ENCODE measurements at regions not wholly inside any gene's neighbourhood (a gene's known extent, or its start where the extent isn't known, plus 50 kb on each side); places are given as distances from the start of the nearest gene placed in this dataset.

DNA sequence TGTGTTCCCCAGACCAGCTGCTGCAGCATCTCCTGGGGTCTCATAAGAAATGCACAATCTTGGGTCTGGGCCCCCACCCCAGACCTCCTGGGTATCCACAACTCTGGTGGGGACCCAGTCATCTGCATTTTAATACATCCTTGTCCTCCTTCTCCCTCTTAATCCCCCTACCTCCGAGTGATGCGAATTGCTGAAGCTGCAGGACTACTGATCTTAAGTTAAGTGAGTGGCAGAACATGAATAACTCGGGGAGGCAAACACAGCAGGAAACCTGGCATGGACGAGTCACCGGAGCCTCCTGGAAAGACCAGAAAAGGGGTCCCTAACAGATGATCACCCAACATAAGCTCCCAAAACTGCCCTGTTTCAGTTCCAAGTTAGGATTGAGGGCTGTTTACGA, 283.2 kb upstream of the MGAT5 start:
- Histone ChIP-seq H3K27ac (no peak overlapping the region), H3K4me1 (peaks cover 3% of the 10 kb centered on the region), H3K36me3 (ENCODE audit: low read depth, missing control alignments) (no peaks in the 10 kb centered on the region), H3K9me3 (no peaks in the 10 kb centered on the region), H3K27me3 (no peaks in the 10 kb centered on the region), H3K4me3 (no peak overlapping the region)
- DNase-seq: no peak
- no peak for TF ChIP-seq CTCF (IDR thresholded peaks at IDR 0.05)
- TF ChIP-seq POLR2A (IDR thresholded peaks at IDR 0.05): no peak
- intact Hi-C loops (cut with DNase I; ENCODE audit: low total_unique reads): no loop called here
- WGBS, 2 donors: 85 to 90% methylated on average over 6 of the region's 6 CpGs

DNA sequence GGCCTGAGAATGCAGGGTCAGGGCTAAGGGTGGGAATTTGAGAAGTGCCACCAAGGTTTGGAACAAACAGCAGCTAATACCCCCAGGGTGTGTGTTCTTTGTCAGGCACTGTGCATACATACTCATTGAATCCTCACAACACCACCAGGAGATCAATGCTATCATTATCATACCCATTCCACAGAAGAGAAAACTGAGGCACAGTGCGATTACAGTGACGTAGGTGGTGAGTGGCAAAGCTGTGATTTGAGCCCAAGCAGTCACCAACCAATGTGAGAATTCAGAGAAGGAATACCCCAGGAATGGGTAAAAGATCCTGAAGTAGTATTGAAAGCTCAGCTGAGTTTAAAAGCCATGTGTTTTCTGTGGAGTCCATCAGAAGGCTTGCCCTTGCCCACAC, 281.6 kb upstream of the MGAT5 start:
- Histone ChIP-seq H3K4me3 (no peak overlapping the region), H3K4me1 (peaks cover 3% of the 10 kb centered on the region), H3K36me3 (ENCODE audit: low read depth, missing control alignments) (no peaks in the 10 kb centered on the region), H3K9me3 (no peaks in the 10 kb centered on the region), H3K27ac (no peak overlapping the region), H3K27me3 (no peaks in the 10 kb centered on the region)
- 89% methylated on average over 2 of the region's 2 CpGs for WGBS, 2 donors
- DNase-seq: no peak
- TF ChIP-seq POLR2A (IDR thresholded peaks at IDR 0.05) (no peak), CTCF (IDR thresholded peaks at IDR 0.05) (no peak)
- intact Hi-C loops (cut with DNase I; ENCODE audit: low total_unique reads): no loop called here

GRCh38 chr2:133972786-133973185, 281.1 kb upstream of the MGAT5 start:
- intact Hi-C loops (cut with DNase I; ENCODE audit: low total_unique reads): no loop called here
- 45 to 51% methylated on average over 8 of the region's 8 CpGs for WGBS, 2 donors

GRCh38 chr2:133974353-133974752, 279.5 kb upstream of the MGAT5 start:
- H3K4me1 ChIP-seq: peaks cover 3% of the 10 kb centered on the region
- intact Hi-C loops (cut with DNase I; ENCODE audit: low total_unique reads): no loop called here
- TF ChIP-seq CTCF (IDR thresholded peaks at IDR 0.05) (no peak), POLR2A (IDR thresholded peaks at IDR 0.05) (no peak)
- no peak overlapping the region for H3K27ac ChIP-seq
- no peaks in the 10 kb centered on the region for H3K9me3 ChIP-seq
- no peak for DNase-seq
- no peak overlapping the region for H3K4me3 ChIP-seq
- WGBS, 2 donors: 92 to 95% methylated on average over 1 of the region's 1 CpG
- no peaks in the 10 kb centered on the region for H3K27me3 ChIP-seq
- no peaks in the 10 kb centered on the region for H3K36me3 ChIP-seq (ENCODE audit: low read depth, missing control alignments)

More at GRCh38 chr2:133972786-133973185, 281.1 kb upstream of the MGAT5 start:
- no peaks in the 10 kb centered on the region for H3K27me3 ChIP-seq
- TF ChIP-seq CTCF (IDR thresholded peaks at IDR 0.05) (no peak), POLR2A (IDR thresholded peaks at IDR 0.05) (no peak)
- H3K9me3 ChIP-seq: no peaks in the 10 kb centered on the region
- peak; percentile 32 for DNase-seq
- no peak overlapping the region for H3K4me3 ChIP-seq
- no peaks in the 10 kb centered on the region for H3K36me3 ChIP-seq (ENCODE audit: low read depth, missing control alignments)
- peaks cover 3% of the 10 kb centered on the region for H3K4me1 ChIP-seq
- peak overlapping the region in 1 of 2 donors; percentile 24 for H3K27ac ChIP-seq

- no peak for DNase-seq
- Histone ChIP-seq H3K4me1 (peaks cover 3% of the 10 kb centered on the region), H3K27me3 (no peaks in the 10 kb centered on the region), H3K4me3 (no peak overlapping the region), H3K27ac (no peak overlapping the region), H3K9me3 (no peaks in the 10 kb centered on the region), H3K36me3 (ENCODE audit: low read depth, missing control alignments) (no peaks in the 10 kb centered on the region)
- TF ChIP-seq CTCF (IDR thresholded peaks at IDR 0.05) (no peak), POLR2A (IDR thresholded peaks at IDR 0.05) (no peak)
- 0 to 39% methylated on average over 1 of the region's 1 CpG for WGBS, 2 donors
- intact Hi-C loops (cut with DNase I; ENCODE audit: low total_unique reads): no loop called here
Observed at GRCh38 chr2:133975135-133975534, 278.7 kb upstream of the MGAT5 start.
